Mesothelial cell of epicardium (in vitro differentiated cells): ENCODE measurements at regions not wholly inside any gene's neighbourhood (a gene's known extent, or its start where the extent isn't known, plus 50 kb on each side); places are given as distances from the start of the nearest gene placed in this dataset.

Source experiments
- DNase-seq, 2 experiments: peaks; one replicate each; pipeline ENCODE4 v3.0.0; 2021; ENCODE audit warnings: low spot score in 2 of 2; ENCODE audit not compliant: unreplicated experiment in 2 of 2
- H3K27ac Mint-ChIP-seq: 2 replicates; pipeline ENCODE4 v1.8.0; 2021; ENCODE audit warnings: mixed read lengths
- H3K27me3 Mint-ChIP-seq: 2 replicates; pipeline ENCODE4 v1.8.0; 2021; ENCODE audit warnings: low read depth, mixed read lengths
- H3K36me3 Mint-ChIP-seq: 2 replicates; pipeline ENCODE4 v1.8.0; 2021; ENCODE audit warnings: mixed read lengths
- H3K4me1 Mint-ChIP-seq: 2 replicates; pipeline ENCODE4 v1.8.0; 2021; ENCODE audit warnings: mixed read lengths
- H3K4me3 Mint-ChIP-seq: 2 replicates; pipeline ENCODE4 v1.8.0; 2021; ENCODE audit warnings: mild to moderate bottlenecking, moderate library complexity, mixed read lengths
- H3K9me3 Mint-ChIP-seq: 2 replicates; pipeline ENCODE4 v1.8.0; 2021; ENCODE audit warnings: mixed read lengths
- CTCF ChIP-seq: fragments of 200-600 bp; sonication (generic); IDR thresholded peaks from one replicate; pipeline ENCODE4 v1.5.0; 2021; ENCODE audit warnings: antibody characterized with exemption; ENCODE audit not compliant: unreplicated experiment

GRCh38 chr11:98835335-98835734 lies 185.4 kb upstream of the CNTN5 start:
- Mint-ChIP-seq H3K4me3 (no peak overlapping the region), H3K27ac (no peak overlapping the region), H3K27me3 (no peaks in the 10 kb centered on the region), H3K9me3 (peaks cover 21% of the 10 kb centered on the region), H3K36me3 (peaks cover 4% of the 10 kb centered on the region), H3K4me1 (peaks cover 12% of the 10 kb centered on the region)
- TF ChIP-seq CTCF, result no peak
- no peak for DNase-seq

GRCh38 chr11:98836156-98836555 lies 184.6 kb upstream of the CNTN5 start:
- H3K4me3 Mint-ChIP-seq, result no peak overlapping the region
- TF ChIP-seq CTCF, result no peak
- peaks cover 23% of the 10 kb centered on the region for H3K9me3 Mint-ChIP-seq
- H3K27ac Mint-ChIP-seq, result no peak overlapping the region
- DNase-seq, result no peak
- H3K36me3 Mint-ChIP-seq, result peaks cover 4% of the 10 kb centered on the region
- H3K4me1 Mint-ChIP-seq, result peaks cover 12% of the 10 kb centered on the region
- H3K27me3 Mint-ChIP-seq, result no peaks in the 10 kb centered on the region

GRCh38 chr11:98842187-98842586 lies 178.6 kb upstream of the CNTN5 start:
- TF ChIP-seq CTCF, result no peak
- no peaks in the 10 kb centered on the region for H3K27me3 Mint-ChIP-seq
- H3K9me3 Mint-ChIP-seq, result peaks cover 45% of the 10 kb centered on the region
- DNase-seq, result no peak
- no peak overlapping the region for H3K27ac Mint-ChIP-seq
- H3K36me3 Mint-ChIP-seq, result peaks cover 9% of the 10 kb centered on the region
- no peaks in the 10 kb centered on the region for H3K4me1 Mint-ChIP-seq
- no peak overlapping the region for H3K4me3 Mint-ChIP-seq

- Mint-ChIP-seq H3K27me3 (no peaks in the 10 kb centered on the region), H3K9me3 (peaks cover 9% of the 10 kb centered on the region), H3K4me1 (no peaks in the 10 kb centered on the region), H3K36me3 (no peaks in the 10 kb centered on the region), H3K27ac (no peak overlapping the region), H3K4me3 (no peak overlapping the region)
- DNase-seq, result no peak
- no peak for TF ChIP-seq CTCF
Measured at GRCh38 chr11:98862169-98862568, 158.6 kb upstream of the CNTN5 start.

GRCh38 chr11:98871690-98872089 lies 149.1 kb upstream of the CNTN5 start:
- H3K4me1 Mint-ChIP-seq, result no peaks in the 10 kb centered on the region
- no peaks in the 10 kb centered on the region for H3K27me3 Mint-ChIP-seq
- DNase-seq, result no peak
- no peak overlapping the region for H3K27ac Mint-ChIP-seq
- no peaks in the 10 kb centered on the region for H3K9me3 Mint-ChIP-seq
- no peaks in the 10 kb centered on the region for H3K36me3 Mint-ChIP-seq
- TF ChIP-seq CTCF, result no peak
- H3K4me3 Mint-ChIP-seq, result no peak overlapping the region

- H3K4me1 Mint-ChIP-seq, result no peaks in the 10 kb centered on the region
- TF ChIP-seq CTCF, result no peak
- H3K27ac Mint-ChIP-seq, result no peak overlapping the region
- no peaks in the 10 kb centered on the region for H3K36me3 Mint-ChIP-seq
- no peak for DNase-seq
- H3K27me3 Mint-ChIP-seq, result no peaks in the 10 kb centered on the region
- no peaks in the 10 kb centered on the region for H3K9me3 Mint-ChIP-seq
- H3K4me3 Mint-ChIP-seq, result no peak overlapping the region
Measured at GRCh38 chr11:98874050-98874449, 146.7 kb upstream of the CNTN5 start.
